ENCODE measurements at regions not wholly inside any gene's neighbourhood (a gene's known extent, or its start where the extent isn't known, plus 50 kb on each side); places are given as distances from the start of the nearest gene placed in this dataset.
"Not testable (repeated sequence)": the region's sequence is repeated elsewhere in the genome, so short reads cannot be mapped to it uniquely, and the experiment has no call there.

DNA sequence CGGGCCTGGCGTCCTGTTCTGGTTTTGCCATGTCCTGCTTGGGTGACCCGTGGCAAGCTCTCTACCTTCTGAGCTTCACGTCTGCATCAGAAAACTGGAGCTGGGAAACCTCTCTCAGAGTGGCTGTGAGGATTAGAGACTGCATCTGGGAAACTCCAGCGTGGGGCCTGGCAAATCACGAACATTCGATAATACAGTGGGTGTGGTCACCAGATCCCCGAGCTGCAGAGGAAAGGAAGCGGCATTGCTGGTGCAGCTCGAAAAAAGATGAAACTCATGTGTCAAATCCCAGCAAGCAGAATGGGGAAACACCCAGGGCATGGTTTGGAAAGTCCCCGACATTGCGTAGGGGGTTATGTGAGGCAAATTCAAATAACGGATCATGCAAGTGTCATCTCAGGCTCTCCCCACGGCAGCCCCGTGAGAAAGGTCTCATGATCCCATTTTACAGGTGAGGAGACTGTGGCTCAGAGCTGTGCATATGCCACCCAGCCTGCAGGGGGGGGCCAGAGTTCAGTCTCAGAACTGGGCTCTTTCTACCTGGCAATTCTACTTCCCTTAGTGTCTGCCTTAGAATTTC is 98.1 kb upstream of the VRK1 start:
- Histone ChIP-seq H3K4me1 (ENCODE audit: control insufficient read depth, insufficient read depth, low read length) (no peaks in the 10 kb centered on the region), H3K9me3 (ENCODE audit: control insufficient read depth, insufficient read depth, low read length) (no peaks in the 10 kb centered on the region), H3K27ac (ENCODE audit: low read depth, low read length) (no peak overlapping the region), H3K27me3 (ENCODE audit: control insufficient read depth, insufficient read depth, low read length) (peaks cover 2% of the 10 kb centered on the region), H3K36me3 (ENCODE audit: control insufficient read depth, insufficient read depth, low read length) (no peaks in the 10 kb centered on the region), H3K4me3 (ENCODE audit: low read depth, low read length) (no peak overlapping the region)
- WGBS (ENCODE audit: insufficient coverage): 83% methylated on average over 15 of the region's 15 CpGs
- DNase-seq (ENCODE audit: low read depth in 4 of 6, low spot score in 6 of 6): no peak

DNA sequence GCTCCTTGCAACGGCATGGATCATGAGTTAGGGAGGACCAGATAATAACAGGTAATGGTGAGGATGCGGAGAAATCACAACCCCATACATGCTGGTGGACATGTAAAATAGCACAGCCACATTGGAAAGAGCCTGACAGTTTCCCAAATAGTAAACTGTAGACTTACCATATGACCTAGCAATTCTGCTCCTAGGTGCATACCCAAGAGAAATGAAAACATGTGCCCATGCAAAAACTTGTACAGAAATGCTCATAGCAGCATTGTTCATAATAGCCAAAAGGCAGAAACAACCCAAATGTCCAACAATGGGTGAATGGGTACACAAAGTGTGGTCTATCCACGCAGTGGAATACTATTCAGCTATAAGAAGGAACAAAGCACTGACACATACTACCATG is 97.5 kb upstream of the VRK1 start:
- no peak overlapping the region for H3K4me3 ChIP-seq (ENCODE audit: low read depth, low read length)
- no CpG with 5 or more reads among the region's 3 CpGs for WGBS (ENCODE audit: insufficient coverage)
- no peaks in the 10 kb centered on the region for H3K9me3 ChIP-seq (ENCODE audit: control insufficient read depth, insufficient read depth, low read length)
- peaks cover 2% of the 10 kb centered on the region for H3K27me3 ChIP-seq (ENCODE audit: control insufficient read depth, insufficient read depth, low read length)
- DNase-seq (ENCODE audit: low read depth in 4 of 6, low spot score in 6 of 6): no peak
- no peak overlapping the region for H3K27ac ChIP-seq (ENCODE audit: low read depth, low read length)
- no peaks in the 10 kb centered on the region for H3K36me3 ChIP-seq (ENCODE audit: control insufficient read depth, insufficient read depth, low read length)
- H3K4me1 ChIP-seq (ENCODE audit: control insufficient read depth, insufficient read depth, low read length): no peaks in the 10 kb centered on the region

DNA sequence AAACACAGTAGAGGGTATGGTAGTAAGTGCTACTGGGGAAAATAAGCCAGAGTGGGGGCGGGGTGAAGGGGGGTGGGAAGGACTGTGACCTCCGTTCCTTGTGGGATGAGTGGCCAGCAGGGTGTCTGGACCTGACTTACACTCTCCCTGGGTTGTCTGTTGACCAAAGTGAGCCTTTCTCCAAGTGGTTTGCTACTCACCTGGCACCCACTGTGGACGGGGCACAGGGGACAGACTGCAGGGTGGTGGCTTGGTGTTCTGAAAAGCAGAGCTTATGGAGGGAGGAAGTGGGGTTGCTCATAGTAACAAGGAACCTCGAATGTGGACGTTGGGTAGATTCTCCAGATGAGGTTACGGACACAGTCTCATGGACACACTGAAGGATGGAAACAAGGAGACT is 94.4 kb upstream of the VRK1 start:
- WGBS (ENCODE audit: insufficient coverage): 88% methylated on average over 5 of the region's 6 CpGs
- no peaks in the 10 kb centered on the region for H3K9me3 ChIP-seq (ENCODE audit: control insufficient read depth, insufficient read depth, low read length)
- H3K36me3 ChIP-seq (ENCODE audit: control insufficient read depth, insufficient read depth, low read length): no peaks in the 10 kb centered on the region

DNA sequence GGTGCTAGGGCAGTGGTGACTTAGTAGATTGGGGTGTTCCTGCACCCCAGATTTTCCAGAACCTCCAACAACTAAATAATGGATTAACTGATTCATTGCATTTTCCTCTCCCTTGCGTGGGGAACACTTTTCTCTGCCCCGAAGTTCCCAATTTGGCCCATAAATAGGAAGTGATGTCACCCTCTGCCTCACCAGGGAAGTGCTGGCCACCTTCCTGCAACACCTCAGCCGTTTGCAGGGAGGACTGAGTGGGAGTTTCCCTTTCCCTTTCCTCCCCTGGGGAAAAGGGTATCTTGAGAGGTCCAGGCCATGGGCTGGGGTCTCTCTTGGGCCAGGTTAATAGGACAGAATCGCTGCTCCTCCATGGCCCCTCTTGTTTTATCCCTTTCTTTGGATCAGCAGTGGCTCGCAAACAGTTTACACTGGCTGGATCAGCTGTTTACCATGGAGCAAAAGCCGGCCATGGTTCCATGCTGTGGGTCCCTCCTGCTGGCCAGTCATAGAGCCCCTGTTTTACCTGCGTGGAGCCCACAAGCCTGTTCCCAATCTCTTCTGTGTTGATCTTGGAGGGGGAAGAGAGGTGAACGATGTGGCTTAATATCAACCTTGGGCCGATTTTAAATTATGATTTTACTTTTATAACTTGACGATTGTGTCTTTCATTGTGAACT is 91.6 kb upstream of the VRK1 start:
- no peak for DNase-seq (ENCODE audit: low read depth in 4 of 6, low spot score in 6 of 6)
- WGBS (ENCODE audit: insufficient coverage): 63% methylated on average over 3 of the region's 10 CpGs
- no peaks in the 10 kb centered on the region for H3K36me3 ChIP-seq (ENCODE audit: control insufficient read depth, insufficient read depth, low read length)

More for the DNA sequence above, 94.4 kb upstream of the VRK1 start:
- DNase-seq (ENCODE audit: low read depth in 4 of 6, low spot score in 6 of 6): no peak
- Histone ChIP-seq H3K27me3 (ENCODE audit: control insufficient read depth, insufficient read depth, low read length) (no peaks in the 10 kb centered on the region), H3K4me3 (ENCODE audit: low read depth, low read length) (no peak overlapping the region), H3K27ac (ENCODE audit: low read depth, low read length) (no peak overlapping the region), H3K4me1 (ENCODE audit: control insufficient read depth, insufficient read depth, low read length) (no peaks in the 10 kb centered on the region)

DNA sequence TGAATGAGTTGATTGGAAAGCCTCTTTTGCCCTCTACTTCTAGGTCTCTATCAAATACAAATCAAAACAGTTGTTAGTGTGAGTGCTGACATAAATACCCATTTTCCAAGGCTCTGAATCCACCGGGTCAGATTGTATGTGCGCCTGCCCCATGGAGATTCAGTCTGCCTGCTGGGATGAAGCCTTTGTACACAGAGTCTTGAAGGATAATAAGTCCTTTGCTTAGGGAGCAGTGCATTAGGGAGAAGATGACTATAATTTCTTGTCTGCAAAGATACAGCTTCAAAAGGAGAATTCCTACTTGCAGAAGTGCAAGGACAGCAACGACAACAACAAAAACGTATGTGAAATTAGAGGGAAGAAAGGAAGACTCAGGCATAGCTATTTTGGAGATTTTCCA is 90.3 kb upstream of the VRK1 start:
- no peak for DNase-seq (ENCODE audit: low read depth in 4 of 6, low spot score in 6 of 6)
- Histone ChIP-seq H3K9me3 (ENCODE audit: control insufficient read depth, insufficient read depth, low read length) (no peaks in the 10 kb centered on the region), H3K4me1 (ENCODE audit: control insufficient read depth, insufficient read depth, low read length) (no peaks in the 10 kb centered on the region), H3K27ac (ENCODE audit: low read depth, low read length) (no peak overlapping the region), H3K4me3 (ENCODE audit: low read depth, low read length) (no peak overlapping the region), H3K27me3 (ENCODE audit: control insufficient read depth, insufficient read depth, low read length) (no peaks in the 10 kb centered on the region), H3K36me3 (ENCODE audit: control insufficient read depth, insufficient read depth, low read length) (no peaks in the 10 kb centered on the region)
- 70% methylated on average over 3 of the region's 4 CpGs for WGBS (ENCODE audit: insufficient coverage)

More for the DNA sequence above, 91.6 kb upstream of the VRK1 start:
- no peak overlapping the region for H3K4me3 ChIP-seq (ENCODE audit: low read depth, low read length)
- no peaks in the 10 kb centered on the region for H3K4me1 ChIP-seq (ENCODE audit: control insufficient read depth, insufficient read depth, low read length)
- no peaks in the 10 kb centered on the region for H3K27me3 ChIP-seq (ENCODE audit: control insufficient read depth, insufficient read depth, low read length)
- H3K9me3 ChIP-seq (ENCODE audit: control insufficient read depth, insufficient read depth, low read length): no peaks in the 10 kb centered on the region
- H3K27ac ChIP-seq (ENCODE audit: low read depth, low read length): no peak overlapping the region

DNA sequence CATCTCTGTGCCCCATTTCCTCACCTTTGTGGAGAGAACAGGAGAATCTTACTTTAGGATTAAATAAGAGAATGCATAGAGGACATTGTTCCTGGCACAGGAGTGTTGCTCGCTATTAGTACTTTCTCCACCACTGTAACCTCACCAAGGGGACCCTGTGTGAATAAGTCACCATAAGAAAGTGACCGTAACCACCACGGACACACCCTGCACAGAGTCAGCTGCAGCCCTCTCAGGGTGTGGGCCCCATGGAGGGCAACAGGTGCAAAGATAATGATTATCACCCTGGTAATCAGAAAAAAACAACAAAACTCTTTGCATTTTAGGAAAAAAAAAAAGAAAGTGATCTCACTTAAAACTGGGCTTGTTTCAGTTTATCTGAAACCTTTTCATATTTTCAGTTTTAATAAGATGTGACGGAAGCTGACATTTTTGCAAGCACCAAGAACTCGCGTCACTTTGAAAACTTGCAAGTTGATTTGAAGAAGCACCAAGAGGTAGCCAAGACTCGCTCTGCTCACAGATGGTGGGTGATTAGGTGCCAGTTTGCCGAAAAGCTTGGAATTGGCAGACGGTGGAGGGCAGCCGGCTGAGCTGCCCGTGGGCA is 87.0 kb upstream of the VRK1 start:
- no peak overlapping the region for H3K4me3 ChIP-seq (ENCODE audit: low read depth, low read length)
- WGBS (ENCODE audit: insufficient coverage): 89% methylated on average over 11 of the region's 11 CpGs
- peaks cover 3% of the 10 kb centered on the region for H3K4me1 ChIP-seq (ENCODE audit: control insufficient read depth, insufficient read depth, low read length)
- DNase-seq (ENCODE audit: low read depth in 4 of 6, low spot score in 6 of 6): peak in 1 of 6 donors; percentile 61
- no peaks in the 10 kb centered on the region for H3K9me3 ChIP-seq (ENCODE audit: control insufficient read depth, insufficient read depth, low read length)
- H3K27me3 ChIP-seq (ENCODE audit: control insufficient read depth, insufficient read depth, low read length): no peaks in the 10 kb centered on the region
- H3K36me3 ChIP-seq (ENCODE audit: control insufficient read depth, insufficient read depth, low read length): no peaks in the 10 kb centered on the region
- H3K27ac ChIP-seq (ENCODE audit: low read depth, low read length): no peak overlapping the region

DNA sequence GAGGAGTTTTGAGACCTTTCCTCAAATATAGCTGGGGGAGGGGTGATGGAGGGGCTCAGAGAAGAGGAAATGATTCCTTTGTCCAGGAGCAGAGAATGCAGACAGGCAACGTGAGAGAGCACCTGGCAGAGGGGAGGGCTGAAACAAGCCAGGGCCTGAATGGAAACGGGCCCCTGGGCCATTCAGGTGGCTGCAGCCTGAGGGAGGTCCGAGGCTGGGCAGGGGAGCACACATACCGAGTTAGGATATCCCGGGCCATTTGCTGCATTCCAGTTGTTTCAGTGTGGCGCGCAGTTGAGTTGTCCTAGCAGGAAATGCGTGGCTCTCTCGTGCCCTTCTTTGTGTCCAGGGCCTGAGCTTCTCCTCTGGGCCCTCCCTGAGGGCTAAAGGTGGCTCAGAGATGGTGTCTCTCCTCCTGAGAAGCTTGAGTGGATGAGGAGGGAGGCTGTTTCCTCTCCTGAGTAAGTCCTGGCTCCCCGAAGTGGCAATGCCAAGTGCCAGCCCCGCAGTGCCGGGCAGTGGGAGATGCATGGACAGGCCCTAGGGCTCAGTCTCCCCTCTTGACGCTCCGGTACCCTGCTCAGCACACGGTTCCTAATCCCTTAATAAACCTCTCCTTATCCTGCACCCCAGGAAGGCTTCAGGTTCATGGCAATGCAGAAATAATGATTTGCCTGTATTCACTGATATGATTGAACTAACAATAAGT is 85.5 kb upstream of the VRK1 start:
- H3K27ac ChIP-seq (ENCODE audit: low read depth, low read length): no peak overlapping the region
- no peaks in the 10 kb centered on the region for H3K36me3 ChIP-seq (ENCODE audit: control insufficient read depth, insufficient read depth, low read length)
- H3K9me3 ChIP-seq (ENCODE audit: control insufficient read depth, insufficient read depth, low read length): no peaks in the 10 kb centered on the region
- 86% methylated on average over 13 of the region's 15 CpGs for WGBS (ENCODE audit: insufficient coverage)
- H3K4me1 ChIP-seq (ENCODE audit: control insufficient read depth, insufficient read depth, low read length): peaks cover 3% of the 10 kb centered on the region
- H3K27me3 ChIP-seq (ENCODE audit: control insufficient read depth, insufficient read depth, low read length): no peaks in the 10 kb centered on the region
- H3K4me3 ChIP-seq (ENCODE audit: low read depth, low read length): no peak overlapping the region
- DNase-seq (ENCODE audit: low read depth in 4 of 6, low spot score in 6 of 6): no peak

DNA sequence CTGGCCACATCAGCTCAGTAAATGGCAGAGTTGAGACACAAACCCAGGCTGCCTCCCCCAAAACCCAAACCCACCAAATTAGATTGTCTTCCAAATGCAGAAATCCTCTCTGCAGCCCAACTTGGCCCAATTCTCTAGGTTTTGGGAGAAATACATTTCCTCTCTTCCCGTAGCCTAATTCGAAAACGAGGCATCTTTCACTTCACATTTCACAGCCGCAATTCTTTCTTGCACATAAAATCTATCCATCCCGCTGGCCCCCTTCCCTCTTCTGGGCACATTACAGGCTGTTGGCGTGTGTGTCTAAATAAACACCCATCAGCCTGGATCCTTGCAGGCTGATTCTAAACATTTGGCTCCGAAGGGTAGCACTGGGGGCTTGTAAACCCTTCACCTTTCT is 83.8 kb upstream of the VRK1 start:
- H3K27me3 ChIP-seq (ENCODE audit: control insufficient read depth, insufficient read depth, low read length): no peaks in the 10 kb centered on the region
- H3K27ac ChIP-seq (ENCODE audit: low read depth, low read length): no peak overlapping the region
- peak in 2 of 6 donors; percentile 25 to 83 for DNase-seq (ENCODE audit: low read depth in 4 of 6, low spot score in 6 of 6)
- H3K9me3 ChIP-seq (ENCODE audit: control insufficient read depth, insufficient read depth, low read length): no peaks in the 10 kb centered on the region
- H3K4me3 ChIP-seq (ENCODE audit: low read depth, low read length): no peak overlapping the region
- H3K4me1 ChIP-seq (ENCODE audit: control insufficient read depth, insufficient read depth, low read length): peaks cover 3% of the 10 kb centered on the region
- no peaks in the 10 kb centered on the region for H3K36me3 ChIP-seq (ENCODE audit: control insufficient read depth, insufficient read depth, low read length)
- WGBS (ENCODE audit: insufficient coverage): 31% methylated on average over 7 of the region's 7 CpGs

DNA sequence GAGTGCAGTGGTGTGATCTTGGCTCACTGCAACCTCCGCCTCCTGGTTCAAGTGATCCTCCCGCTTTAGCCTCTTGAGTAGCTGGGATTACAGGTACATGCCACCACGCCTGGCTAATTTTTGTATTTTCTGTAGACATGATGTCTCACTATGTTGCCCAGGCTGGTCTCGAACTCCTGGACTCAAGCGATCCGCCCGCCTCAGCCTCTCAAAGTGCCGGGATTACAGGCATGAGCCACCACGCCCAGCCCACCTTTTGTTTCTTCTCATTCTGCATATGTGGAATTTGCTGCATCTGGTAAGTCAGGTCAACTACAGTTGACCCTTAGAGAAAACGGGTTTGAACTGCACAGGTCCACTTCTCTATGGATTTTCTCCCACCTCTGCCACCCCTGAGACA is 82.6 kb upstream of the VRK1 start:
- DNase-seq (ENCODE audit: low read depth in 4 of 6, low spot score in 6 of 6); H3K36me3 ChIP-seq (ENCODE audit: control insufficient read depth, insufficient read depth, low read length); H3K27me3 ChIP-seq (ENCODE audit: control insufficient read depth, insufficient read depth, low read length); H3K4me1 ChIP-seq (ENCODE audit: control insufficient read depth, insufficient read depth, low read length); H3K4me3 ChIP-seq (ENCODE audit: low read depth, low read length); H3K9me3 ChIP-seq (ENCODE audit: control insufficient read depth, insufficient read depth, low read length); H3K27ac ChIP-seq (ENCODE audit: low read depth, low read length): not testable (repeated sequence)
- WGBS (ENCODE audit: insufficient coverage): 95% methylated on average over 9 of the region's 10 CpGs

Measured in spinal cord (tissue), 9 donors.